OCI-LY3 (cell line): ENCODE measurements at regions not wholly inside any gene's neighbourhood (a gene's known extent, or its start where the extent isn't known, plus 50 kb on each side); places are given as distances from the start of the nearest gene placed in this dataset.

Experiments used
- H2AFZ ChIP-seq: fragments of 200-600, 300-600 bp; shearing (Covaris generic); 2 replicates; pipeline ENCODE4 v1.6.0; 2014; ENCODE audit warnings: antibody characterized with exemption, low read depth, low read length
- H3K27ac ChIP-seq: fragments of 200-600, 300-600 bp; sonication (generic); 2 replicates; pipeline ENCODE4 v1.5.1; 2014; ENCODE audit warnings: mild to moderate bottlenecking, low read length, moderate library complexity, mixed read lengths
- H3K27me3 ChIP-seq: fragments of 200-600, 300-600 bp; sonication (generic); 2 replicates; pipeline ENCODE4 v1.6.1; 2014; ENCODE audit warnings: low read depth, low read length, mixed read lengths
- H3K36me3 ChIP-seq: fragments of 200-600, 300-600 bp; sonication (generic); replicated peaks from 2 replicates; pipeline ENCODE3; 2014; ENCODE audit warnings: low read depth, low read length, mixed read lengths
- H3K4me1 ChIP-seq: fragments of 300-600, 200-600 bp; sonication (generic); 2 replicates; pipeline ENCODE4 v1.6.1; 2014; ENCODE audit warnings: low read length, mixed read lengths
- H3K4me2 ChIP-seq: fragments of 200-600, 300-600 bp; sonication (generic); 2 replicates; pipeline ENCODE4 v1.6.1; 2014; ENCODE audit warnings: low read length, mixed read lengths
- H3K4me3 ChIP-seq: fragments of 300-600, 200-600 bp; sonication (generic); 2 replicates; pipeline ENCODE4 v1.5.1; 2014; ENCODE audit warnings: antibody characterized with exemption, mild to moderate bottlenecking, low read length, moderate library complexity
- H3K79me2 ChIP-seq: fragments of 300-600, 200-600 bp; shearing (Covaris generic); 2 replicates; pipeline ENCODE4 v1.6.1; 2014; ENCODE audit warnings: mild to moderate bottlenecking, low read length, mixed read lengths
- H3K9ac ChIP-seq: fragments of 300-600, 200-600 bp; shearing (Covaris generic); 2 replicates; pipeline ENCODE4 v1.6.0; 2014; ENCODE audit warnings: mild to moderate bottlenecking, low read length, moderate library complexity
- H3K9me3 ChIP-seq: fragments of 200-600, 300-600 bp; shearing (Covaris generic); 2 replicates; pipeline ENCODE4 v1.6.1; 2014; ENCODE audit warnings: low read length, mixed read lengths; ENCODE audit not compliant: insufficient read depth
- H4K20me1 ChIP-seq: fragments of 200-600, 300-600 bp; sonication (generic); 2 replicates; pipeline ENCODE4 v1.6.1; 2016; ENCODE audit warnings: low read length, mixed read lengths; ENCODE audit not compliant: insufficient read depth
- EZH2phosphoT487 ChIP-seq: fragments of 200-600 bp; shearing (Covaris generic); IDR thresholded peaks from 2 replicates; pipeline ENCODE4 v1.6.1; 2018; ENCODE audit warnings: antibody characterized with exemption, mixed run types, low read depth
- TF ChIP-seq, protein P1 (sequence below): fragments of 200-600, 300-600 bp; sonication (generic); IDR thresholded peaks from 2 replicates; pipeline ENCODE4 v1.5.1; 2014; ENCODE audit warnings: antibody characterized with exemption, low read length, low read depth

DNA sequence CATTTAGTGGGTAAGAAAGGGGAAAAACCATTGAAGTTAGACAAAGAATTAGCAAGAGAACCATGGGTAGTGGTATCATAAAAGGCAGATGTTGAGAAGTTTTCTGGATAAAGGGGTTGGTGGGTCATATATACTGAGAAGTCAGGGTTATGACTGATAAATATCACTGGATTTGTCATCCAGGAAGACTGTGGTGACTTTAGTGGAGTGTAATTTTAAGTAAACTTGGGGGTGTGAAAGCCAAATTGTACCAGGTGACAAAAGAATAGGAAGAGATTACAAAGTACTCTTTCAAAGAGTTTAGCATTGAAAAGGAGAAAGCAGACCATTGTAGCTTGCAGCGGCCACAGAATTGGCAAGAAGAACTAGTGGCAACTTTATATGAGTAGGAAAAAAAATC is 315.2 kb upstream of the DMAC1 start:
- Histone ChIP-seq H3K9me3 (no peaks in the 10 kb centered on the region; the same call in 1 of the 2 replicates), H3K36me3 (no peaks in the 10 kb centered on the region), H3K4me1 (peaks cover 30% of the 10 kb centered on the region), H3K4me2 (no peak overlapping the region), H3K27me3 (no peaks in the 10 kb centered on the region), H3K4me3 (no peak overlapping the region), H2AFZ (no peak overlapping the region), H3K9ac (no peak overlapping the region), H4K20me1 (no peaks in the 10 kb centered on the region), H3K79me2 (no peaks in the 10 kb centered on the region), H3K27ac (no peak overlapping the region)
- TF ChIP-seq EZH2phosphoT487 = no peak
- TF ChIP-seq, protein P1, sequence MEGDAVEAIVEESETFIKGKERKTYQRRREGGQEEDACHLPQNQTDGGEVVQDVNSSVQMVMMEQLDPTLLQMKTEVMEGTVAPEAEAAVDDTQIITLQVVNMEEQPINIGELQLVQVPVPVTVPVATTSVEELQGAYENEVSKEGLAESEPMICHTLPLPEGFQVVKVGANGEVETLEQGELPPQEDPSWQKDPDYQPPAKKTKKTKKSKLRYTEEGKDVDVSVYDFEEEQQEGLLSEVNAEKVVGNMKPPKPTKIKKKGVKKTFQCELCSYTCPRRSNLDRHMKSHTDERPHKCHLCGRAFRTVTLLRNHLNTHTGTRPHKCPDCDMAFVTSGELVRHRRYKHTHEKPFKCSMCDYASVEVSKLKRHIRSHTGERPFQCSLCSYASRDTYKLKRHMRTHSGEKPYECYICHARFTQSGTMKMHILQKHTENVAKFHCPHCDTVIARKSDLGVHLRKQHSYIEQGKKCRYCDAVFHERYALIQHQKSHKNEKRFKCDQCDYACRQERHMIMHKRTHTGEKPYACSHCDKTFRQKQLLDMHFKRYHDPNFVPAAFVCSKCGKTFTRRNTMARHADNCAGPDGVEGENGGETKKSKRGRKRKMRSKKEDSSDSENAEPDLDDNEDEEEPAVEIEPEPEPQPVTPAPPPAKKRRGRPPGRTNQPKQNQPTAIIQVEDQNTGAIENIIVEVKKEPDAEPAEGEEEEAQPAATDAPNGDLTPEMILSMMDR = no peak

DNA sequence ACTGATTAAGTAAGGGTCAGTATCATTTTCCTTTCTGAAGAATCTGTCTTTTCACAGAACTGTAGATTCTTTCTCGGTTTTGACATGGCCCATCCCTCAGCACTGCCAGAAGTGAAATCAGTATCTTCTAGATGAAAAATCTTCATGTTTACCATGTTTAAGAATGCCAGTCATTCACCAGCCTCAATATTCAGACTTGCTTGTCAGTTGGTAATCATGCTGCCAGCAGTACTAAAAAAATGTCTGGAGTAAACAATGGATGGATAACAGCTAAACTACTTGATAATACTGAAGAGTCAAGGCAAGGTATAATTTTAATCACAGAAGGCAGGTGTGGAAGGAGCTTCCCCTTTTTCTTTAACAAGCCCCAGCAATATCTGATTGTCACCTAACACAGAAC is 306.8 kb upstream of the DMAC1 start:
- H3K27me3 ChIP-seq = no peaks in the 10 kb centered on the region
- no peaks in the 10 kb centered on the region for H3K9me3 ChIP-seq
- no peak overlapping the region for H2AFZ ChIP-seq
- H3K4me3 ChIP-seq = no peak overlapping the region
- TF ChIP-seq EZH2phosphoT487 = no peak
- TF ChIP-seq, protein P1 = no peak
- H3K79me2 ChIP-seq = no peaks in the 10 kb centered on the region
- no peaks in the 10 kb centered on the region for H3K4me1 ChIP-seq
- H3K9ac ChIP-seq = no peak overlapping the region
- H3K27ac ChIP-seq = no peak overlapping the region
- H3K36me3 ChIP-seq = no peaks in the 10 kb centered on the region
- H4K20me1 ChIP-seq = no peaks in the 10 kb centered on the region
- H3K4me2 ChIP-seq = no peak overlapping the region

DNA sequence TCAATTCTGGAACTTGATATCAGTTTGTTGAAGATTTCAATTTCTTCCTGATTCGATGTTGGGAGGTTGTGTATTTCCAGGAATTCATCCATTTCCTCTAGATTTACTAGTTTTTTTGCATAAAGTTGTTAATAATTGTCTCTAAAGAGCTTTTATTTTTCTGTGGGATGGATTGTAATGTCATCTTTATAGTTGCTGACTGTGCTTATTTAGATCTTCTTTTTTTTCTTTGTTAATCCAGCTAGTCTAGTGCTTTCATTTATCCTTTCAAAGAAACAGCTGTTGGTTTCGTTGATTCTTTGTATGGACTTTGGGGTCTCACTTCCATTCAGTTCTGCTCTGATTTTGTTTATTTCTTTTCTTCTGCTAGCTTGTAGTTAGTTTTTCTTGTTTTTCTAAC is 302.0 kb upstream of the DMAC1 start:
- Histone ChIP-seq H3K36me3 (no peaks in the 10 kb centered on the region), H2AFZ (no peak overlapping the region), H3K27ac (no peak overlapping the region), H3K4me3 (no peak overlapping the region), H3K4me2 (no peak overlapping the region), H3K79me2 (no peaks in the 10 kb centered on the region), H3K9ac (no peak overlapping the region), H4K20me1 (no peaks in the 10 kb centered on the region), H3K9me3 (no peaks in the 10 kb centered on the region), H3K27me3 (no peaks in the 10 kb centered on the region), H3K4me1 (no peaks in the 10 kb centered on the region)
- TF ChIP-seq EZH2phosphoT487 = no peak
- TF ChIP-seq, protein P1 = no peak

DNA sequence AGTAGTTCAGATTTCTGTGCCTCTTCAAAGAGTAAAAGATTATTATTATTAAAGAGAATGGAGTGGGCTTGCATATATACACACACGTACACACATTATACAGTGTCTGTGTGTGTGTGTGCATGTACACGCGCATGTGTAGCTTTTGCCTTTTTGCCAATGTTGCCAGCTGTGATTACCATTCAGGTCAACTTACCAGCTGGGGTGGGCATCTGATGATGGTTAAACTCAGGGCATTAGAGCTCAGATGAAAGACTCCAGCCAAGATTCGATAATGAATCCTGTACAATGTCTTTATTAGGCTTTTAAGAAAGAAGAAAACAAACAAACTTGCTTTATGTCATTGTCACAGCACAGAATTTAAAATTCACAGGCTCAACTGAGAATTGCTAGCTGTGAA is 296.5 kb upstream of the DMAC1 start:
- no peaks in the 10 kb centered on the region for H3K4me1 ChIP-seq
- TF ChIP-seq EZH2phosphoT487 = no peak
- TF ChIP-seq, protein P1 = no peak
- no peak overlapping the region for H3K9ac ChIP-seq
- no peak overlapping the region for H3K4me2 ChIP-seq
- no peaks in the 10 kb centered on the region for H3K27me3 ChIP-seq
- H4K20me1 ChIP-seq = no peaks in the 10 kb centered on the region
- no peak overlapping the region for H3K4me3 ChIP-seq
- H3K9me3 ChIP-seq = no peaks in the 10 kb centered on the region
- no peak overlapping the region for H3K27ac ChIP-seq
- no peaks in the 10 kb centered on the region for H3K79me2 ChIP-seq
- no peaks in the 10 kb centered on the region for H3K36me3 ChIP-seq
- H2AFZ ChIP-seq = no peak overlapping the region
